LNCaP clone FGC (cell line): ENCODE measurements at regions not wholly inside any gene's neighbourhood (a gene's known extent, or its start where the extent isn't known, plus 50 kb on each side); places are given as distances from the start of the nearest gene placed in this dataset.

Experiments
- DNase-seq: peaks from one replicate; pipeline ENCODE4 v3.0.0-alpha.2; 2011; ENCODE audit warnings: low read depth
- H3K4me3 ChIP-seq: 2 replicates; pipeline ENCODE4 v1.5.1; 2011; ENCODE audit warnings: mild to moderate bottlenecking, low read depth, low read length, control low read depth
- TF ChIP-seq, protein P1 (sequence below): IDR thresholded peaks from 2 replicates; pipeline ENCODE4 v1.5.1; 2012; ENCODE audit warnings: mild to moderate bottlenecking; ENCODE audit not compliant: control insufficient read depth, insufficient read depth; ENCODE audit errors: extremely low read depth

- no peak for DNase-seq
Measured at GRCh38 chrX:936979-937769, 275.3 kb downstream of the CRLF2 start.

DNA sequence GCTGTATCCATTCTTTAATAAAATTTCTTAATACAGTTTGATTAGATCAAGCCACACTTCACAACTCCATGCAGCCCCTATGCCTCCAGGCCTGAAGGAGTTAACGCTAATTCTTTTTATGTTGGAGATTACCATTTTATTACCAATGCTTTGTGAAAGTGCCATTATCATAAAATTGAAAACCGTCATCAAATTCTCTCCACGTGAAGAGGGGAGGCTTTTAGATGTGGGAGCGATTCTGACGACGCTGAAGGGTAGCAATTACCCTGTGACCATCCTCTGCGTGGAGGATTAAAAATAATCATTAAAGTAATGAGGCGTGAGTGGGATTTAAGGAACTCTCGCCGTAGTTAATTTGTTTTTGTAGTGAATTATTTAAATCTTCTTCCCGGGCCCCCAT lies 278.8 kb downstream of the CRLF2 start:
- no peak overlapping the region for H3K4me3 ChIP-seq
- no peak for DNase-seq
- TF ChIP-seq, protein P1, sequence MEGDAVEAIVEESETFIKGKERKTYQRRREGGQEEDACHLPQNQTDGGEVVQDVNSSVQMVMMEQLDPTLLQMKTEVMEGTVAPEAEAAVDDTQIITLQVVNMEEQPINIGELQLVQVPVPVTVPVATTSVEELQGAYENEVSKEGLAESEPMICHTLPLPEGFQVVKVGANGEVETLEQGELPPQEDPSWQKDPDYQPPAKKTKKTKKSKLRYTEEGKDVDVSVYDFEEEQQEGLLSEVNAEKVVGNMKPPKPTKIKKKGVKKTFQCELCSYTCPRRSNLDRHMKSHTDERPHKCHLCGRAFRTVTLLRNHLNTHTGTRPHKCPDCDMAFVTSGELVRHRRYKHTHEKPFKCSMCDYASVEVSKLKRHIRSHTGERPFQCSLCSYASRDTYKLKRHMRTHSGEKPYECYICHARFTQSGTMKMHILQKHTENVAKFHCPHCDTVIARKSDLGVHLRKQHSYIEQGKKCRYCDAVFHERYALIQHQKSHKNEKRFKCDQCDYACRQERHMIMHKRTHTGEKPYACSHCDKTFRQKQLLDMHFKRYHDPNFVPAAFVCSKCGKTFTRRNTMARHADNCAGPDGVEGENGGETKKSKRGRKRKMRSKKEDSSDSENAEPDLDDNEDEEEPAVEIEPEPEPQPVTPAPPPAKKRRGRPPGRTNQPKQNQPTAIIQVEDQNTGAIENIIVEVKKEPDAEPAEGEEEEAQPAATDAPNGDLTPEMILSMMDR: no peak

More at GRCh38 chrX:936979-937769, 275.3 kb downstream of the CRLF2 start:
- TF ChIP-seq, protein P1: no peak
- H3K4me3 ChIP-seq: no peak overlapping the region

DNA sequence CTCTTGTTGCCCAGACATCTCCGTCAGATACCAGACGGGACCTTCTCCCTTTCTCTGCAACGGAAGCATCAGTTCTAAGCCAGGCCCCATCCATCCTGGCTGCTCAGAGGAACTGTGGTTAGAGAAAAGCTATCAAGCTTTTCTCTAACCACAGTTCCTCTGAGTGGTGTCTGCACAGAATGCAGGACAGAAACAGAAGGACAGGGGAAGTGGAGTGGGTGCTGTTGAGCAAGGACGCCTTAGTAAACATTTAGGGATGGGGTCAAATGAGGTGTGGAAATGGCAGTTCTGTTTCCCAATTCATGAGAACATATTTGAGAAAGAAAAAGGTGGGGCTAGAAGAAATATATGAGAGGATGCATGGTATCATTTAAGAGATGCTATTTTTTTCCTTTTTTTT lies 283.8 kb downstream of the CRLF2 start:
- no peak for DNase-seq
- TF ChIP-seq, protein P1: no peak

GRCh38 chrX:926991-927390 lies 285.5 kb downstream of the CRLF2 start:
- no peak for DNase-seq
- TF ChIP-seq, protein P1: no peak
- no peak overlapping the region for H3K4me3 ChIP-seq

More for the DNA sequence above, 283.8 kb downstream of the CRLF2 start:
- no peak overlapping the region for H3K4me3 ChIP-seq

DNA sequence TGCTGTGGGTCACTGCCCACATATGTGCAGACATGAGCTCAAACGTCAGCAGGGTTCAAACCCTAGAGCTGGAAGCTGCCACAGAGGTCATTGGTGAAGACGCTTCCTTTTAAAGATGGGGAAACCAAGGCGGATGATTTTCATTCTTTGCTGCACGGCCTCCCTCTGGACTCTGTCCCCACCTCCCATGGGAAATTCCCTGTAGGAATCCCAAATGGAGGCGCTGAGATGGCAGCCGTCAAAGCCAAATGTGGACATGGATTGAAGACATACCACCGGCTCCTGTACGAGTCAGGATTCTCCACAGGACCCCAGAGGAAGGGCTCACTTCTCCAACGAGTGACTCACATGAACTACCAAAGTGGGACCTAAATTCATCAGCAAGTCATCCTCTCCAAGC lies 286.4 kb downstream of the CRLF2 start:
- no peak overlapping the region for H3K4me3 ChIP-seq
- TF ChIP-seq, protein P1: no peak
- no peak for DNase-seq

DNA sequence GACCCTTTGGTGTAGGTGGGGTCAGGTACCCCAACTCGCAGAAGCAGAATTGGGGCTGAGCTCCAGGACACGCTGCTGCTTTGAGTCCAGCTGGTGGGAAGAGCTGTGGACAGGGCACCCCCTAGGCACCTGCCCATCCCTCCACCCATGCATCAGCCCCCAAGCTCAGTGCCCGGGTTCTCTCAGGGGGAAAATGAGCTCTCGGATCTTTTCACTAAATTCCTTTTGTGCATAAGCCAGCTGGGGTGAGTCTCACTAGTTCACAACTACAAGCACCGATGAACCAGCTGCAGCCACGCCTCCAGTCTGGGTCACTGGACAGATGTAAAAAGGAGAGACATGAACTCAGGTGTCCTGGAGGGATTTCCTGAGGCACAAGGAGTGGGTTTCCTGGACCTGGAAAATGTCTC lies 286.8 kb downstream of the CRLF2 start:
- TF ChIP-seq, protein P1: no peak
- DNase-seq: no peak
- no peak overlapping the region for H3K4me3 ChIP-seq

- TF ChIP-seq, protein P1: no peak
Measured at GRCh38 chrX:925094-925493, 287.4 kb downstream of the CRLF2 start.

More at GRCh38 chrX:925094-925493, 287.4 kb downstream of the CRLF2 start:
- DNase-seq: no peak
- H3K4me3 ChIP-seq: no peak overlapping the region
